ENCODE measurements at regions not wholly inside any gene's neighbourhood (a gene's known extent, or its start where the extent isn't known, plus 50 kb on each side); places are given as distances from the start of the nearest gene placed in this dataset.

DNA sequence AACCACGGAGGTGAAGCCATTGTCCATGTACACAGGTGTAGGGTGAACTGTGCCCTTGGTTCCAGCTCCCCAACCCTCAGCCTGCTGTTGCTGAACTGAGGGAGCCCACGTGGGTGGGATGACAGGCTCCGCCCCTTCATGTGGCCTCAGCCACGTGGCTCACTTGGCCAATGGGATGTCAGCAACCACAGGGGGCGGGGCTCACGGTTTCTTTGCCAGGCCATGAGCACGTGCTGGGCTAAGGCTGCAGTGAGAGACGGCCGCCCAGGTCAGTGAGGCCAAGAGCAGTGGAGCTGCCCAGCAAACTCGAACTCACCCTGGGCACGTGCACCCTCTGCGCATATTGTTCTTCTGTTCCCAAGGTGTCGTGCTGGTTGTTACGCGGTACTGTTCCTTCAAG, 282.6 kb downstream of the IRF8 start:
- TF ChIP-seq, protein P1, sequence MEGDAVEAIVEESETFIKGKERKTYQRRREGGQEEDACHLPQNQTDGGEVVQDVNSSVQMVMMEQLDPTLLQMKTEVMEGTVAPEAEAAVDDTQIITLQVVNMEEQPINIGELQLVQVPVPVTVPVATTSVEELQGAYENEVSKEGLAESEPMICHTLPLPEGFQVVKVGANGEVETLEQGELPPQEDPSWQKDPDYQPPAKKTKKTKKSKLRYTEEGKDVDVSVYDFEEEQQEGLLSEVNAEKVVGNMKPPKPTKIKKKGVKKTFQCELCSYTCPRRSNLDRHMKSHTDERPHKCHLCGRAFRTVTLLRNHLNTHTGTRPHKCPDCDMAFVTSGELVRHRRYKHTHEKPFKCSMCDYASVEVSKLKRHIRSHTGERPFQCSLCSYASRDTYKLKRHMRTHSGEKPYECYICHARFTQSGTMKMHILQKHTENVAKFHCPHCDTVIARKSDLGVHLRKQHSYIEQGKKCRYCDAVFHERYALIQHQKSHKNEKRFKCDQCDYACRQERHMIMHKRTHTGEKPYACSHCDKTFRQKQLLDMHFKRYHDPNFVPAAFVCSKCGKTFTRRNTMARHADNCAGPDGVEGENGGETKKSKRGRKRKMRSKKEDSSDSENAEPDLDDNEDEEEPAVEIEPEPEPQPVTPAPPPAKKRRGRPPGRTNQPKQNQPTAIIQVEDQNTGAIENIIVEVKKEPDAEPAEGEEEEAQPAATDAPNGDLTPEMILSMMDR (IDR thresholded peaks at IDR 0.05), result no peak
- no peak for TF ChIP-seq POLR2A (IDR thresholded peaks at IDR 0.05)

Measured in lower leg skin (tissue), 3 donors.